Limb (tissue), 2 donors: ENCODE measurements at regions not wholly inside any gene's neighbourhood (a gene's known extent, or its start where the extent isn't known, plus 50 kb on each side); places are given as distances from the start of the nearest gene placed in this dataset.
A peak's percentile ranks its signal among the peaks of the same experiment; 100 is the strongest.
"Not testable (repeated sequence)": the region's sequence is repeated elsewhere in the genome, so short reads cannot be mapped to it uniquely, and the experiment has no call there.

Experiments used
- DNase-seq, 2 donors: peaks; one replicate each; pipeline ENCODE4 v3.0.0-alpha.2; 2016; ENCODE audit errors: extremely low spot score in 2 of 2

DNA sequence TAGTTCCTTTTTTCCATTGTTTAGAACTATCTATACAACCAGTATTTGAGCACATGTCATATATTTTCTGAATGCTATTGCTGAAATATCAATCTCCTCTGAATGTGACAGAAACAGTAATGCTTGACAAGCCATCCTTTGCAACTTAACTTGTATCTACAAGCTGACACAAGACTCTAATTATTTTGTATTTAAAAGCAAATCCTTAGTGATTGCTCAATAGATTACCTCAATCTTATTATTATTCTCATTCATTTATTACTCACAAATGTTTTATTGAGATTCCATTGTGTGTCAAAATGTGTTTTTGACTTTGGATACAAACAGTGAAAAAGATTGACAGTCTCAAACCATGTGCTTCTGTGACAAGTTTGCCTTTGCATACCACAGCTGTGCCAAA, 787.8 kb upstream of the PRR20A start:
- DNase-seq = no peak

- DNase-seq = no peak
These were observed 784.0 kb upstream of the PRR20A start for GRCh38 chr13:56356690-56357089.

DNA sequence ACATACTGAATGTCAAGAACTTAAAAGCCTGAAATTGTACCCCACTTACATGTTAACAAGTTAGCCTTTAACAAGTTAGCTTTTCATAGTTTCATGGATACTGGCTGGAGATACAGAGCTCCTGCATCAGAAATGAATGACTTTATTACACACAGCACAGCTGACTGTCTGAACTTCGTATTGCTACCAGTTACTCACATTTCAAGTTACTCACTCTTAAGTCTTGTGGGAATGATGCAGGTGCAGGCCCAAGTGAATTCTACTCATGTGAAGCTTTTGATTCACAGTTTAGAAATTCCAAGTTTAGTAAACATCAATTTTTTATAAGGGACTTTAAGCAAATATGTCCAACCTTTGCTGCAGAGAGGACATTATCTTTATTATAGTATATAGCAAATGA, 762.2 kb upstream of the PRR20A start:
- DNase-seq = no peak

DNA sequence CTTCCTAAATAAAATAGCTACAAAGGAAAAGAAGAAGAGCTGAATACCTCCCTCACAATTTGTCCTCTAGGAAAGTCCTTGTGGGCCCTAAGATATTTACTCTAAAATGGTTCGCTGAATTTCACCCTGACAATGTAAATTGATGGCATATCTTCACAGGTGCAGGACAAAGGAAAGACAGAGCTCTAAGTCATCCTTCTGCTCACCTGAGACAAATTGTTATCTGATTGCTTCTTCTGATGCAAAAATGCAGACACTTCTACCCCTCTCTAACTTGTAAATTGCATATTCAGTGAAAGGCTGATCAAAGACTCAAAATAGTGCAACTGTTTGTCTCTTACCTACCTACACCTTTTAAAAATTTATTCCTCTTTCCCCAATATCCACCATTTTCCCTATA, 747.2 kb upstream of the PRR20A start:
- no peak for DNase-seq

- no peak for DNase-seq
These were observed 744.4 kb upstream of the PRR20A start for GRCh38 chr13:56396318-56396717.

DNA sequence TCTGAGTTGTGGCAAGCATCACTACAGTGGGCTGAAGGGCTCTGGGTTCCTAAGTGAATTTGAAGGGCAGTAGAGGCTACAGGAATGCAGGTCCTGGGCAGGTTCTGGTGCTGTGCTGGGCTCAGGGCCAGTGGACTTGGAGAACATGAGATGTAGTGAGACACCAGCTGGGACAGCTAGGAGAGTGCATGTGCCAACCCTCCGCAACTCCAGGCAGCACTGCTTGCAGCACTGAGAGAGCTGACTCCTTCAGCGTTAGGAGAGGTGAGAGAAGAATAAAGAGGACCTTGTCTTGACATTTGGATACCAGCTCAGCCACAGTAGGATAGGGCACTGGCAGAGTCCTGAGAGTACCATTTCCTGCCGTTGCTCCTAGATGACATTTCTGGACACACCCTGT, 739.9 kb upstream of the PRR20A start:
- no peak for DNase-seq

DNA sequence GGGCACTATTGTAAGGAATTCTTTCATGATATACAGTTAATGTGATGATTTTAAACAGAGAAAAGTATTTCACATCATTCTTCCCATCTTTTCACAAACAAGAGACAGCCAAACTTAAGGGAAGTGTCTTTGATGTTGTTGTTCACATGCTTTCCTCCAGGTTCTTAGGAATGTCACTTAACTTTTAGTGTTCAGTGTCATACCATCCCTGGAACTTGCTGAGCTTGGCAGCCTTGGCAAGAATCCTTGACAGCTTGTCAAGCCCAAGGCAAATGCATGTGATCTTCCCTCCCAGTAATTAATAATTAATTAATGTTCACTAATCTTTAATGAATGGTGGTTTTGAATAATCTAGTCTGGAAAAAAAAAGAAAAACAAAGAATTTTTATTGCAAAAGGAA, 727.9 kb upstream of the PRR20A start:
- DNase-seq = no peak

DNA sequence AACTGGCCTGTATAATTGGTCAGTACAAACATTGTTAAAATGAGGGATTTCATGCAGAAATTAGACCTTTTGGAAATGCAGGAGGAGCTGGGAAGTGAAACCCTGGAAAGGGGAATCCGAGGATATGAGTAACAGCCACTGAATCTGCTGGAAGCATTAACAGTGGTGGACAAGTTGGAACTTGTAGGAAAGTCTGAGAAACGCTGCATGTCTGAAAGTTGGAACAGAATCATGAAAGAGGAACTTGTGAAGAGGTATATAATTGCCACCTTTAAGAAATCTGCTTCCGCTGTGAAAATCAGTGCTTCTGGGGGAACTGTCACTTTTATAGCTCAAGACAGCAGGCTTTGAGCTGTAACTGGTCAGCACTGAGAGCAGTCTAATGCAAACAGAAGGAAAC, 716.5 kb upstream of the PRR20A start:
- DNase-seq = no peak

GRCh38 chr13:56457535-56458190, 683.1 kb upstream of the PRR20A start:
- peak in 1 of 2 donors; percentile 52 for DNase-seq

DNA sequence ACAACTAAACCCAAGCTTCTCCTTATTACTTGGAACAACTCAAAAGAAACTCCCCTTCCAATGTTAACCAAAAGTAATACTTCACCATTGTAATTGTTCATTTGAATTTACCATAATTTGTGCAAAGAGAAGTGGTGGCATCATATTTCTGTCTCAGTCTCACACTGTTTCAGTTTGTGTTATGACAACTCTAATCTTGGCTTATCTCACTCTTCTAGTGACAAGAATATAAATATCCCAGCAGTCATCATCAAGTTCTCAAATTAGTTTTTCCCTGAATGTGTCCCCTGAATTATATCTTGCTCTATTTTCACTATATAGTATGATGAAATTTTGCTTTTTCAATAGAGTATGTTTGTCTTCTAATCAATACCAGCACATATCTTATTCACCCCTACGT, 681.4 kb upstream of the PRR20A start:
- no peak for DNase-seq

- no peak for DNase-seq
These were observed 639.0 kb upstream of the PRR20A start for GRCh38 chr13:56501750-56502149.

DNA sequence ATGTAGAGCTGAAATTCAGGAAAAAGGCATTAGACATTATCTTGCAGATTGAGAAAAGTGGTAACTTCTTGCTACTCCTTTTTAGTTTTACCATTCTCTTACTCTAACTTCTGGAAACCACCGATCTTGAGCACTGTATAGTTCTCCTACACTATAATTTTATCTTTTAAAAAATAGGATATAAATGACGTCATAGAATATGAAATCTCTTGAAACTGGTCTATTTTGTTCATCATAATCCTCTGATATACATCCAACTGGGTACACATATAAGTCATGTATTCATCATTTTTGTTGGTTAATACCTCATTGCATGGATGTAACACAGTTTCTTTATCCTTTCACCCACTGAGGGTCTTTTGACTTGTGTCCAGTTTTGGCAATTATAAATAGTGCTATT, 629.9 kb upstream of the PRR20A start:
- DNase-seq = no peak

DNA sequence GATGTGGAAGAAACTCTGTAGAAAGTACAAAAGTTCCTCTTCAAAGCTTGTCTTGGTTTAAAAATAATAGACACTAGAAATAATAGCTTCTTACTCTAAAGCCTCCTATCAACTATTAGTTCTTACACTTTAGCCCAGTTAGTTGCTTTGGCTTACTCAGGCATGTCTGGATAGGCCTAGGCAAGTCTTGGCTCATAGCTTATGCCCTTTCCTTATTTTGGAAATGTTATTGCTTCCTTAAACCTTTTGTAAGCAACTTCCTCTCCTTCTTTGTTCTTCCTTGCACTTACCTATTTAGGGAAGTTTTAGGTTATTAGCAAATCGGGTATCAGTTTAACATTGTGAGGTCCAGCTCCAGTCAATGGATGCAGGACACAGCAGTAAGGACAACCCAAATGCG, 628.4 kb upstream of the PRR20A start:
- DNase-seq = not testable (repeated sequence)

GRCh38 chr13:56515441-56515840, 625.3 kb upstream of the PRR20A start:
- no peak for DNase-seq

GRCh38 chr13:56528040-56528790, 612.5 kb upstream of the PRR20A start:
- no peak for DNase-seq

GRCh38 chr13:56530096-56530495, 610.6 kb upstream of the PRR20A start:
- DNase-seq = no peak

DNA sequence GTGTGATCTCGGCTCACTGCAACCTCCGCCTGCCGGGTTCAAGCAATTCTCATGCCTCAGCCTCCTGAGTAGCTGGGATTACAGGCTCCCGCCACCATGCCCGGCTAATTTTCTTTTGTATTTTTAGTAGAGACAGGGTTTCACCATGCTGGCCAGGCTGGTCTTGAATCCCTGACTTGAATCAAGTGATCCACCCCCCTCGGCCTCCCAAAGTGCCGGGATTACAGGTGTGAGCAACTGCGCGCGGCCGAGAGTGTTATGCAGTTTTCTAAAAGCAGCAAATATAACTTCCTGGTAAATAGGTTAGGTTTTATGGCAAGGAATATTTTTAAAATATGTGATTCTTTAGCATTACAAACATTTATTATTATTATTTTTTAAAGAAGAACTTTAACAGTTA, 592.8 kb upstream of the PRR20A start:
- DNase-seq = not testable (repeated sequence)

DNA sequence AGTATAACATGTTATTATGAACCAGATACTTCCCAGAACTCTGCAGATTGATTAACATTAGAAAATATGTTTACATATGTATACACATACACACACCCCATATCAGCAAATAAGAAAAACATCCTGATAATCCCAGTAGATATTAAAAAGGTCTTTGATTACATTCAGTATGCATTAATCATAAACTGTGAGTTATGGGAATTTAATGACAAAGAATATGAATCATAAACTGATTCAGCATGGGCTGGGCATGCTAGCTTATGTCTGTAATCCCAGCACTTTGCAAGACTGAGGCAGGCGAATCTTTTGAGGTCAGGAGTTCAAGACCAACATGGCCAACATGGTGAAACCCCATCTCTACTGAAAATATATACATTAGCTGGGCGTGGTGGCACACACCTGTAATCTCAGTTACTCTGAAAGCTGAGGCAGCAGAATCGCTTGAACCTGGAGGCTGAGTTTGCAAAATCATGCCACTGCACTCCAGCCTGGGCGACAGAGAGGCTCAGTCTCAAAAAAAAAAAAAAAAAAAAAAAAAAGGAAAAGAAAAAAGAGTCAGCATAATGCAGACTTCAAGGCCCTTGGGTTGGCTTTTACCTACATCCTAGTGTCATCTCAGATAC, 581.9 kb upstream of the PRR20A start:
- DNase-seq = no peak

GRCh38 chr13:56561327-56561726, 579.4 kb upstream of the PRR20A start:
- DNase-seq = no peak

GRCh38 chr13:56563663-56564062, 577.1 kb upstream of the PRR20A start:
- no peak for DNase-seq

- DNase-seq = no peak
These were observed 553.7 kb upstream of the PRR20A start for GRCh38 chr13:56586976-56587375.

- no peak for DNase-seq
These were observed 525.1 kb upstream of the PRR20A start for GRCh38 chr13:56615572-56615971.

DNA sequence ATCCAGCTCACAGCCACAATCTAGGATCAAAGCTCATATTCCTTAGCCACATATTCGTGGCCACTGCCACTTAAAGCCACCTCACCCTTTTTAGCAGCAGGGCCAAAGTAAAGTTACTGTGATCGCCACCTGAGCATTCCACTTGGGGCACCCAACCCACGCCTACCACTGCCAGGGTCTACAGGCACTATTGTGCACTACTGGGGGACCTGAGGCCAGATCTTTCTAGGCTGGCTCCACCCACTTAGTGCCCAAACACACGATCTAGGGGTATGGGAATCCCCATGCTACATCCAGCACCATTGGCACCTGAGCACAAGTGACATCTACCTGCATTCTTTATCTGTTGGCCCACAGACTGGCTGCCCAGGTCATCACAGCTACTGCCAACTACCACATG, 517.9 kb upstream of the PRR20A start:
- no peak for DNase-seq
